ENCODE measurements at regions not wholly inside any gene's neighbourhood (a gene's known extent, or its start where the extent isn't known, plus 50 kb on each side); places are given as distances from the start of the nearest gene placed in this dataset.
"Not testable (repeated sequence)": the region's sequence is repeated elsewhere in the genome, so short reads cannot be mapped to it uniquely, and the experiment has no call there.

GRCh38 chr13:64749301-64749700 is 2480.8 kb downstream of the PCDH9 start:
- no peak for DNase-seq

GRCh38 chr13:64746845-64747244 is 2483.3 kb downstream of the PCDH9 start:
- no peak for DNase-seq

GRCh38 chr13:64740493-64740892 is 2489.6 kb downstream of the PCDH9 start:
- DNase-seq: no peak

- DNase-seq: no peak
Measured at GRCh38 chr13:64725492-64725891, 2504.6 kb downstream of the PCDH9 start.

- no peak for DNase-seq
Measured at GRCh38 chr13:64723724-64724123, 2506.4 kb downstream of the PCDH9 start.

GRCh38 chr13:64718116-64718515 is 2512.0 kb downstream of the PCDH9 start:
- DNase-seq: no peak

- DNase-seq: no peak
Measured at GRCh38 chr13:64716936-64717335, 2513.2 kb downstream of the PCDH9 start.

GRCh38 chr13:64709079-64709478 is 2521.1 kb downstream of the PCDH9 start:
- DNase-seq: no peak

- DNase-seq: no peak
Measured at GRCh38 chr13:64704121-64704649, 2526.0 kb downstream of the PCDH9 start.

GRCh38 chr13:64697226-64697625 is 2532.9 kb downstream of the PCDH9 start:
- DNase-seq: no peak

GRCh38 chr13:64688893-64689677 is 2541.1 kb downstream of the PCDH9 start:
- no peak for DNase-seq

- DNase-seq: not testable (repeated sequence)
Measured at GRCh38 chr13:64686536-64686935, 2543.6 kb downstream of the PCDH9 start.

- DNase-seq: no peak
Measured at GRCh38 chr13:64684685-64685431, 2545.3 kb downstream of the PCDH9 start.

GRCh38 chr13:64684108-64684507 is 2546.0 kb downstream of the PCDH9 start:
- no peak for DNase-seq

GRCh38 chr13:64680739-64681138 is 2549.4 kb downstream of the PCDH9 start:
- no peak for DNase-seq

- no peak for DNase-seq
Measured at GRCh38 chr13:64675255-64675892, 2554.8 kb downstream of the PCDH9 start.

- DNase-seq: no peak
Measured at GRCh38 chr13:64674126-64674525, 2556.0 kb downstream of the PCDH9 start.

GRCh38 chr13:64672751-64673150 is 2557.4 kb downstream of the PCDH9 start:
- no peak for DNase-seq

GRCh38 chr13:64662887-64663593 is 2567.1 kb downstream of the PCDH9 start:
- no peak for DNase-seq

- DNase-seq: no peak
Measured at GRCh38 chr13:64648293-64648692, 2581.8 kb downstream of the PCDH9 start.

- DNase-seq: no peak
Measured at GRCh38 chr13:64643066-64643465, 2587.1 kb downstream of the PCDH9 start.

- DNase-seq: no peak
Measured at GRCh38 chr13:64640002-64640401, 2590.1 kb downstream of the PCDH9 start.

- DNase-seq: no peak
Measured at GRCh38 chr13:64639206-64639605, 2590.9 kb downstream of the PCDH9 start.

All from suppressor macrophage (primary cell).